ENCODE measurements at regions not wholly inside any gene's neighbourhood (a gene's known extent, or its start where the extent isn't known, plus 50 kb on each side); places are given as distances from the start of the nearest gene placed in this dataset.

DNA sequence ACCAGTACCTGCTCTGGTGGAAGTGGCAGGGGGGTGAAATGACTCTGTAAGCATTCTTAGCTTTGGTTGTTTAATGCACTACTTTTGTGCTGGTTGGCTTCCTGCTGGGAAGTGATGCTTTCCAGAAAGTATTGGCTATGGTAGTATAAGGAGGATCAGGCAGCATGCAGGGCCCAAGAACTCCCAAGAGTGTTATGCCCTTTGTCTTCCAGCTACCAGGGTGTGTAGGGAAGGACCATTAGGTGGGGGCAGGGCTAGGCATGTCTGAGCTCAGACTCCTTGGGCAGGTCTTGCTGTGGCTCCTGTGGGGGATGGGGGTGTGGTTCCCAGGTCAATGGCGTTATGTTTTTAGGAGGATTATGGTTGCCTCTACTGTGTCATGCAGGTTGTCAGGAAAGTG, 135.8 kb upstream of the TRPC7 start:
- TF ChIP-seq EZH2 (IDR thresholded peaks at IDR 0.05): no peak
- TF ChIP-seq POLR2AphosphoS5 (IDR thresholded peaks at IDR 0.05; ENCODE audit: borderline replicate concordance, low read depth, low read length): no peak
- no peak for TF ChIP-seq FOXP2 (optimal IDR thresholded peaks at IDR 0.05; ENCODE audit: control extremely low read depth, extremely low read length, insufficient read depth)
- Histone ChIP-seq H3K4me3 (no peak overlapping the region), H3K36me3 (ENCODE audit: insufficient read depth, low read length) (no peaks in the 10 kb centered on the region), H3K27ac (no peak overlapping the region), H3K9me3 (ENCODE audit: low read depth, low read length) (no peaks in the 10 kb centered on the region), H3K9ac (ENCODE audit: insufficient read length) (no peak overlapping the region)
- no peak for DNase-seq (ENCODE audit: low read depth, low spot score)

DNA sequence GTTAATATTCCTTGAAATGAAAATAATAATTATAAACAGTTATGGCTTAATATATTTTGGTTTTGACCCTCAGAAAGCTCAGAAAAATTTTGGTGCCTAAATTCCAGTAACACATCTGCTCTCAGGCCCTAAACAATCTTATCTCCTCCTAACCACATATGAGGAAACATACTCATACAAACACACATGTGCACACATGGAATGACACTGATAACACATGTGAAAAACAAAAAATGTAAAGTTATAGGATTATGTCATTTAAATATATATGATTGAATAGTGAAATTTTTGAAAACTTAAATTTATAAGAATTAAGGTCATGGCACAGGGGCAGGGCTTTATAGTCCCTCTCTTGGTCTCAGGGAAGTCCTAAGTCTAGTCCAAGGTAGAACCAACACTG, 127.2 kb upstream of the TRPC7 start:
- no peaks in the 10 kb centered on the region for H3K36me3 ChIP-seq (ENCODE audit: insufficient read depth, low read length)
- no peak overlapping the region for H3K9ac ChIP-seq (ENCODE audit: insufficient read length)
- H3K27ac ChIP-seq: no peak overlapping the region
- TF ChIP-seq EZH2 (IDR thresholded peaks at IDR 0.05): no peak
- H3K4me3 ChIP-seq: no peak overlapping the region
- H3K9me3 ChIP-seq (ENCODE audit: low read depth, low read length): no peaks in the 10 kb centered on the region
- DNase-seq (ENCODE audit: low read depth, low spot score): no peak

DNA sequence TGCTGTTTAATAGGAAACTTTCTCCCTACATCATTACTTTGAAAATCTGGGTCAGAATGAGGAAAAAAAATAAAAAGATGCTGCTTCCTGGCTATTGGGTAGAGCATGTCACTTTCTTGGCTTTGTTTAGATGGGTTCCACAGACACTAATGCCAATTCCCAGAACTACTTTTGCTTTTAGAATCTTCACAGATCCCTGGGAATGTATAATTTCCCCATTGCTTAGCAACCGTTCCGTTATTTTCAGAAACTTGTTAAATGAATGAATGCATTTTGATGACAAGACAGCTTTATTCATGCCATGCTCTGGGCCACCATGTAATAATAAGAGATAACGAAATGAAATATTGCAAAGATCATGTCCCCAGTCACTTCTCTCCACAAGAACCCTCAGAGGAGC, 126.5 kb upstream of the TRPC7 start:
- H3K36me3 ChIP-seq (ENCODE audit: insufficient read depth, low read length): no peaks in the 10 kb centered on the region

DNA sequence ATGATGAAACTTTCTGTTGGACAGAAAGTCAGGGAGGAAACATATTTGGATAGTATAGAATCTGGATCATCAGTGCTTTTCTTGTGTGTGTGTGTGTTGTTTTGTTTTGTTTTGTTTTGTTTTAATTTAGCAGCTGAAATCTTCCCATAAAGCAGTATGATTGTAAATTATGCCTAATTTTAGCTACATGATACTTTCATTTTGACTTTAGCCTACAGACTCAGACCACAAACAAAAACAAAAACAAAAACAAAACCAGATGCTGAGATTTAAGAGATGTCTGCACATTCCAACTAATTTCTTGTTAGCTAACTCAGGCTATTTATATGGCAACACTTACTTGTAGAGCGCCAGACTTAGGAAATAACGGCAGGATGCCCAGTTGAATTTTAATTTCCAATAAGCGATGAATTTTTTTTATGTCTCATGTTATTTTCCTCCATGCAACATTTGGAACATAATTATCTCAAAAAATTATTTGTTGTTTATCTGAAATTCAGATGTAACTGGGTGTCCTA, 119.5 kb upstream of the TRPC7 start:
- TF ChIP-seq FOXP2 (optimal IDR thresholded peaks at IDR 0.05; ENCODE audit: control extremely low read depth, extremely low read length, insufficient read depth) (no peak), POLR2AphosphoS5 (IDR thresholded peaks at IDR 0.05; ENCODE audit: borderline replicate concordance, low read depth, low read length) (no peak), EZH2 (IDR thresholded peaks at IDR 0.05) (no peak)
- Histone ChIP-seq H3K36me3 (ENCODE audit: insufficient read depth, low read length) (no peaks in the 10 kb centered on the region), H3K27ac (no peak overlapping the region), H3K9me3 (ENCODE audit: low read depth, low read length) (no peaks in the 10 kb centered on the region), H3K4me3 (no peak overlapping the region), H3K9ac (ENCODE audit: insufficient read length) (no peak overlapping the region)
- DNase-seq (ENCODE audit: low read depth, low spot score): no peak

More for the DNA sequence above, 126.5 kb upstream of the TRPC7 start:
- H3K27ac ChIP-seq: no peak overlapping the region
- H3K9me3 ChIP-seq (ENCODE audit: low read depth, low read length): no peaks in the 10 kb centered on the region
- H3K4me3 ChIP-seq: no peak overlapping the region
- TF ChIP-seq POLR2AphosphoS5 (IDR thresholded peaks at IDR 0.05; ENCODE audit: borderline replicate concordance, low read depth, low read length): no peak
- TF ChIP-seq FOXP2 (optimal IDR thresholded peaks at IDR 0.05; ENCODE audit: control extremely low read depth, extremely low read length, insufficient read depth): no peak
- no peak for TF ChIP-seq EZH2 (IDR thresholded peaks at IDR 0.05)
- DNase-seq (ENCODE audit: low read depth, low spot score): no peak
- no peak overlapping the region for H3K9ac ChIP-seq (ENCODE audit: insufficient read length)

DNA sequence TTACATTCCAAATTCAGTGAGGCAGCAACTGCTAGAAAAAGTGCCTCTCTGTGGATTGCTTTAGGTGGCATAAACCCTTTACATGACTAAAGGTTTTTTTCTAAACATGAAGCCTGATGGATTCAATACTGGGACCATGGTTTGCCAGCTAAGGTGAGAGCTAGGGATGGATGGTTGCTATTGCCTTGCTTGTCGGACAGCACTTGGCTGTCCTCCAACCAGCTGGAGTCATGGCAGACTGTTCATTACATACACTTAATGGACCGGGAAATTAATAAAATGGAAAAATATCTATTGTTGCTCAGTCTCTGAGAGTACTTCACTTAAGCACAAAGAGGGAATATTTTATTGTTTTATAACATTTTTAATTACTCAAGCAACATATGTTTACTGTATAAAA, 116.9 kb upstream of the TRPC7 start:
- Histone ChIP-seq H3K9ac (ENCODE audit: insufficient read length) (no peak overlapping the region), H3K4me3 (no peak overlapping the region), H3K27ac (no peak overlapping the region), H3K36me3 (ENCODE audit: insufficient read depth, low read length) (no peaks in the 10 kb centered on the region), H3K9me3 (ENCODE audit: low read depth, low read length) (no peaks in the 10 kb centered on the region)
- no peak for DNase-seq (ENCODE audit: low read depth, low spot score)
- TF ChIP-seq FOXP2 (optimal IDR thresholded peaks at IDR 0.05; ENCODE audit: control extremely low read depth, extremely low read length, insufficient read depth) (no peak), POLR2AphosphoS5 (IDR thresholded peaks at IDR 0.05; ENCODE audit: borderline replicate concordance, low read depth, low read length) (no peak), EZH2 (IDR thresholded peaks at IDR 0.05) (no peak)

DNA sequence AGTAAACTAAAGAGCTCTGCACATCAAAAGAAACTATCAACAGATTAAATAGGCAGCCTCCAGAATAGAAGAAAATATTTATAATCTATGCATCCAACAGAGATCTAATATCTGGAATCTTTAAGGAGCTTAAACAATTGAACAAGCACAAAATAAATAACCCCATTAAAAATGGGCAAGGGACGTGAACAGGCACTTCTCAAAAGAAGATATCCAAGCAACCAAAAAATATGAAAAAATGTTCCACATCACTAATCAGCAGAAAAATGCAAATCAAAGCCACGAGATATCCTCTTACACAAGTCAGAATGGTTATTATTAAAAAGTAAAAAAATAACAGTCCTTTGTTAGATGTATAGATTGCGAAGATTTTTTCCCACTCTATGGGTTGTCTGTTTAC, 109.1 kb upstream of the TRPC7 start:
- TF ChIP-seq EZH2 (IDR thresholded peaks at IDR 0.05) (no peak), FOXP2 (optimal IDR thresholded peaks at IDR 0.05; ENCODE audit: control extremely low read depth, extremely low read length, insufficient read depth) (no peak), POLR2AphosphoS5 (IDR thresholded peaks at IDR 0.05; ENCODE audit: borderline replicate concordance, low read depth, low read length) (no peak)
- Histone ChIP-seq H3K36me3 (ENCODE audit: insufficient read depth, low read length) (no peaks in the 10 kb centered on the region), H3K9me3 (ENCODE audit: low read depth, low read length) (no peaks in the 10 kb centered on the region), H3K27ac (no peak overlapping the region), H3K9ac (ENCODE audit: insufficient read length) (no peak overlapping the region), H3K4me3 (no peak overlapping the region)
- DNase-seq (ENCODE audit: low read depth, low spot score): no peak

DNA sequence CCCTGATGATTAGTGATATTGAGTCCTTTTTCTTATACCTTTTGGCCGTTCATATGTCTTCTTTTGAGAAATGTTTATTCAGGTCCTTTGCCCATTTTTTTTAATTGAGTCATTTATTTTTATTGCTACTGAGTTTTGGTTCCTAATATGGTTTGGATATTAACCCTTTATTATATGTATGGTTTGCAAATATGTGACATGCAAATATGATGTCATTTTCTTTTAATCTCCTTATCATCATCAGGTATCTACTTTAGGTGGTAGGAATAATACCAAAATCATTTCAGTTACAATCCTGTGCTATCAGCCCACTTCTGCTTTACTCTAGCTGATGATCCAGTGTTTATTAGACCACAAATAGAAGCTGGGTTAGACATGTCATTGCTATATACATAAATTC, 102.3 kb upstream of the TRPC7 start:
- H3K36me3 ChIP-seq (ENCODE audit: insufficient read depth, low read length): no peaks in the 10 kb centered on the region
- H3K27ac ChIP-seq: no peak overlapping the region
- DNase-seq (ENCODE audit: low read depth, low spot score): no peak
- no peak for TF ChIP-seq EZH2 (IDR thresholded peaks at IDR 0.05)
- TF ChIP-seq POLR2AphosphoS5 (IDR thresholded peaks at IDR 0.05; ENCODE audit: borderline replicate concordance, low read depth, low read length): no peak
- no peak for TF ChIP-seq FOXP2 (optimal IDR thresholded peaks at IDR 0.05; ENCODE audit: control extremely low read depth, extremely low read length, insufficient read depth)
- no peak overlapping the region for H3K4me3 ChIP-seq
- no peak overlapping the region for H3K9ac ChIP-seq (ENCODE audit: insufficient read length)
- H3K9me3 ChIP-seq (ENCODE audit: low read depth, low read length): no peaks in the 10 kb centered on the region

DNA sequence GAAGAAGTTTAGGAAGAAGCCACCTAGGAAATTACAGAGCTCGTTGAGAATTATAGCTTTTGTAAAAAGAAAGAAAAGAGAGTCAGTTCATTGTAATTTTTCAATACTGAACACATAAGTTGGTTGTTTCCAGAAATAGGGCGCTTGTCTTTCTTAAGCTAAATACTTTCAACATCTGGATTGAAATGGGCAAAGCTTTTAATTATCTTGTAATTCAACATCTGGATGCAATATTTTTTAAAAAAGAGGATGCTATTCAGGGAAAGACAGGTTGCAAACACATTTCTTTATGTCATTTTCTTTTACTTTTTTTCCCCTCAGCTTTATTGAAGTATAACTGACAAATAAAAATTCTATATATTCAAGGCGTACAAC, 100.7 kb upstream of the TRPC7 start:
- no peaks in the 10 kb centered on the region for H3K36me3 ChIP-seq (ENCODE audit: insufficient read depth, low read length)
- H3K27ac ChIP-seq: no peak overlapping the region
- H3K9me3 ChIP-seq (ENCODE audit: low read depth, low read length): no peaks in the 10 kb centered on the region
- H3K9ac ChIP-seq (ENCODE audit: insufficient read length): no peak overlapping the region
- no peak for DNase-seq (ENCODE audit: low read depth, low spot score)
- TF ChIP-seq FOXP2 (optimal IDR thresholded peaks at IDR 0.05; ENCODE audit: control extremely low read depth, extremely low read length, insufficient read depth) (no peak), POLR2AphosphoS5 (IDR thresholded peaks at IDR 0.05; ENCODE audit: borderline replicate concordance, low read depth, low read length) (no peak), EZH2 (IDR thresholded peaks at IDR 0.05) (no peak)
- H3K4me3 ChIP-seq: no peak overlapping the region

DNA sequence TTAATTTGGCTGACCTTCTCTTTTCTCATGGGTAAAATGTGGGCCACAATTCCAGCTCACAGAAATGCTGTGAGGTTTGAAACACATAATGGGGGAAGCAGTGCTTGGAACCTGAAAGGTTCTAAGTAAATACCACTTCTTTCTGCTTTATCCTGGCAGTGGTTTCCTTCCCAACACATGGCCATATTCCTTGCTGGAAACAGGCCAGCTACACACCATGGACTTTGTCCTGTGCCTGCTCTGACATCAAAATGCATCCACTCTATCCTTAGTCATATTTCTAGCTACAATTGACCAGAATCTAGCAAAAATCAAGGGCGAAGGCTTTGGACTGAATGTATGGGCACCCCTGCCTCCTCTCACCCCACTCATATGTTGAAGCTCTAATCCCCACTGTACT, 93.1 kb upstream of the TRPC7 start:
- Histone ChIP-seq H3K9me3 (ENCODE audit: low read depth, low read length) (no peaks in the 10 kb centered on the region), H3K4me3 (no peak overlapping the region), H3K36me3 (ENCODE audit: insufficient read depth, low read length) (no peaks in the 10 kb centered on the region), H3K9ac (ENCODE audit: insufficient read length) (no peak overlapping the region), H3K27ac (no peak overlapping the region)
- TF ChIP-seq EZH2 (IDR thresholded peaks at IDR 0.05) (no peak), POLR2AphosphoS5 (IDR thresholded peaks at IDR 0.05; ENCODE audit: borderline replicate concordance, low read depth, low read length) (no peak), FOXP2 (optimal IDR thresholded peaks at IDR 0.05; ENCODE audit: control extremely low read depth, extremely low read length, insufficient read depth) (no peak)
- no peak for DNase-seq (ENCODE audit: low read depth, low spot score)

Data from SK-N-MC (cell line).